ENCODE measurements at regions not wholly inside any gene's neighbourhood (a gene's known extent, or its start where the extent isn't known, plus 50 kb on each side); places are given as distances from the start of the nearest gene placed in this dataset.

- DNase-seq: peak; percentile 89 to 94 (median 93)
- Mint-ChIP-seq H3K27ac (peak overlapping the region; percentile 96 to 99 (median 98)), H3K36me3 (peaks cover 2 to 5% of the 10 kb centered on the region in 2 donors), H3K9me3 (no peaks in the 10 kb centered on the region), H3K27me3 (ENCODE audit: low read depth in 3 of 3) (peaks cover 0 to 1% (median 0%) of the 10 kb centered on the region in 3 donors), H3K4me1 (peaks cover 44% of the 10 kb centered on the region), H3K4me3 (peak overlapping the region; percentile 82 to 95)
- Histone ChIP-seq H3K79me2 (ENCODE audit: insufficient read depth, low read length) (peaks cover 13% of the 10 kb centered on the region), H2AFZ (ENCODE audit: insufficient read depth, low read depth, low read length, poor library complexity, severe bottlenecking) (peak overlapping the region; percentile 58), H3K27ac (ENCODE audit: low read depth in 1 of 2, low read length in 2 of 2) (peak overlapping the region; percentile 97 to 99), H3K4me1 (ENCODE audit: control insufficient read depth in 1 of 2, insufficient read depth in 2 of 2, low read length in 2 of 2) (peaks cover 32 to 36% of the 10 kb centered on the region in 2 donors), H3K4me2 (replicated peaks; ENCODE audit: extremely low read depth, low read length, poor library complexity, severe bottlenecking) (peak overlapping the region; percentile 88), H3K36me3 (replicated peaks in 1 of 2; ENCODE audit: control insufficient read depth in 1 of 2, insufficient read depth in 2 of 2, low read length in 2 of 2) (no peaks in the 10 kb centered on the region), H3K4me3 (replicated peaks in 1 of 3; ENCODE audit: low read depth in 2 of 3, low read length in 3 of 3) (peak overlapping the region; percentile 57 to 95 (median 84)), H3K9ac (ENCODE audit: insufficient read depth, low read length, poor library complexity, severe bottlenecking) (peak overlapping the region; percentile 73), H3K9me3 (replicated peaks in 1 of 2; ENCODE audit: control insufficient read depth in 1 of 2, insufficient read depth in 1 of 2, low read length in 2 of 2) (no peaks in the 10 kb centered on the region), H3K27me3 (ENCODE audit: control insufficient read depth in 2 of 2, insufficient read depth in 2 of 2, low read length in 2 of 2) (no peaks in the 10 kb centered on the region), H4K20me1 (ENCODE audit: insufficient read depth, low read length) (no peaks in the 10 kb centered on the region)
- no peak for TF ChIP-seq CTCF (IDR thresholded peaks at IDR 0.05)
- WGBS (ENCODE audit: insufficient coverage): 30% methylated on average over 7 of the region's 11 CpGs
- intact Hi-C loops (cut with micrococcal nuclease): no loop called here
Measured at GRCh38 chr1:244224487-244225430, 173.7 kb downstream of the ZBTB18 start.

GRCh38 chr1:244226435-244226834 lies 175.4 kb downstream of the ZBTB18 start:
- Histone ChIP-seq H3K36me3 (replicated peaks in 1 of 2; ENCODE audit: control insufficient read depth in 1 of 2, insufficient read depth in 2 of 2, low read length in 2 of 2) (no peaks in the 10 kb centered on the region), H3K79me2 (ENCODE audit: insufficient read depth, low read length) (peaks cover 13% of the 10 kb centered on the region), H3K4me3 (replicated peaks in 1 of 3; ENCODE audit: low read depth in 2 of 3, low read length in 3 of 3) (no peak overlapping the region), H3K9ac (ENCODE audit: insufficient read depth, low read length, poor library complexity, severe bottlenecking) (no peak overlapping the region), H3K4me1 (ENCODE audit: control insufficient read depth in 1 of 2, insufficient read depth in 2 of 2, low read length in 2 of 2) (peaks cover 32 to 36% of the 10 kb centered on the region in 2 donors), H3K27me3 (ENCODE audit: control insufficient read depth in 2 of 2, insufficient read depth in 2 of 2, low read length in 2 of 2) (no peaks in the 10 kb centered on the region), H3K4me2 (replicated peaks; ENCODE audit: extremely low read depth, low read length, poor library complexity, severe bottlenecking) (no peak overlapping the region), H3K27ac (ENCODE audit: low read depth in 1 of 2, low read length in 2 of 2) (peak overlapping the region in 1 of 2 donors; percentile 97), H2AFZ (ENCODE audit: insufficient read depth, low read depth, low read length, poor library complexity, severe bottlenecking) (no peak overlapping the region), H3K9me3 (replicated peaks in 1 of 2; ENCODE audit: control insufficient read depth in 1 of 2, insufficient read depth in 1 of 2, low read length in 2 of 2) (no peaks in the 10 kb centered on the region), H4K20me1 (ENCODE audit: insufficient read depth, low read length) (no peaks in the 10 kb centered on the region)
- peaks cover 2 to 5% of the 10 kb centered on the region in 2 donors for H3K36me3 Mint-ChIP-seq
- H3K9me3 Mint-ChIP-seq: no peaks in the 10 kb centered on the region
- H3K27me3 Mint-ChIP-seq (ENCODE audit: low read depth in 3 of 3): peaks cover 0 to 5% (median 2%) of the 10 kb centered on the region in 3 donors
- DNase-seq: peak; percentile 40 to 69 (median 60)
- intact Hi-C loops (cut with micrococcal nuclease): no loop called here
- no peak for TF ChIP-seq CTCF (IDR thresholded peaks at IDR 0.05)
- no CpG with 5 or more reads among the region's 3 CpGs for whole genome bisulfite sequencing (ENCODE audit: insufficient coverage)
- peak overlapping the region; percentile 68 to 99 (median 97) for H3K27ac Mint-ChIP-seq
- peaks cover 39% of the 10 kb centered on the region for H3K4me1 Mint-ChIP-seq
- no peak overlapping the region for H3K4me3 Mint-ChIP-seq

Data from CD14-positive monocyte (primary cell).